HG02970 (cell line): ENCODE measurements at regions not wholly inside any gene's neighbourhood (a gene's known extent, or its start where the extent isn't known, plus 50 kb on each side); places are given as distances from the start of the nearest gene placed in this dataset.

Experiments
- ATAC-seq: cut with Tn5 transposase; IDR thresholded peaks from one replicate; pipeline ENCODE4 v1.9.1; 2021; ENCODE audit warnings: mild to moderate bottlenecking, moderate library complexity, moderate number of reproducible peaks; ENCODE audit not compliant: unreplicated experiment, low FRiP score

GRCh38 chr2:118622913-118623312 lies 224.5 kb downstream of the EN1 start:
- ATAC-seq = no peak

GRCh38 chr2:118622108-118622507 lies 225.3 kb downstream of the EN1 start:
- ATAC-seq = no peak

GRCh38 chr2:118618279-118618678 lies 229.2 kb downstream of the EN1 start:
- ATAC-seq = no peak

GRCh38 chr2:118616432-118616831 lies 231.0 kb downstream of the EN1 start:
- no peak for ATAC-seq

- ATAC-seq = no peak
Measured at GRCh38 chr2:118614841-118615271, 232.6 kb downstream of the EN1 start.

- ATAC-seq = no peak
Measured at GRCh38 chr2:118613737-118614136, 233.7 kb downstream of the EN1 start.

GRCh38 chr2:118611691-118612090 lies 235.8 kb downstream of the EN1 start:
- no peak for ATAC-seq

GRCh38 chr2:118609138-118609537 lies 238.3 kb downstream of the EN1 start:
- ATAC-seq = no peak

- ATAC-seq = no peak
Measured at GRCh38 chr2:118607641-118608040, 239.8 kb downstream of the EN1 start.

GRCh38 chr2:118604811-118605210 lies 242.6 kb downstream of the EN1 start:
- ATAC-seq = no peak

GRCh38 chr2:118604371-118604770 lies 243.1 kb downstream of the EN1 start:
- ATAC-seq = no peak

- no peak for ATAC-seq
Measured at GRCh38 chr2:118599141-118599540, 248.3 kb downstream of the EN1 start.

GRCh38 chr2:118596620-118597019 lies 250.8 kb downstream of the EN1 start:
- no peak for ATAC-seq

- ATAC-seq = no peak
Measured at GRCh38 chr2:118593257-118593656, 254.2 kb downstream of the EN1 start.

GRCh38 chr2:118591223-118591622 lies 256.2 kb downstream of the EN1 start:
- no peak for ATAC-seq

GRCh38 chr2:118589721-118590120 lies 257.7 kb downstream of the EN1 start:
- no peak for ATAC-seq

GRCh38 chr2:118588850-118589249 lies 258.6 kb downstream of the EN1 start:
- ATAC-seq = no peak

- ATAC-seq = no peak
Measured at GRCh38 chr2:118586312-118586711, 261.1 kb downstream of the EN1 start.

- ATAC-seq = no peak
Measured at GRCh38 chr2:118584877-118585276, 262.6 kb downstream of the EN1 start.

- no peak for ATAC-seq
Measured at GRCh38 chr2:118584062-118584749, 263.2 kb downstream of the EN1 start.

GRCh38 chr2:118582058-118582457 lies 265.4 kb downstream of the EN1 start:
- no peak for ATAC-seq

- ATAC-seq = no peak
Measured at GRCh38 chr2:118580651-118581050, 266.8 kb downstream of the EN1 start.

GRCh38 chr2:118580107-118580506 lies 267.3 kb downstream of the EN1 start:
- ATAC-seq = no peak
